ENCODE measurements at regions not wholly inside any gene's neighbourhood (a gene's known extent, or its start where the extent isn't known, plus 50 kb on each side); places are given as distances from the start of the nearest gene placed in this dataset.

- SMC1A ChIA-PET (ENCODE audit: uncharacterized antibody, unreplicated experiment), result no interaction called here
- POLR2A ChIA-PET, result no interaction called here
- Histone ChIP-seq H4K20me1 (ENCODE audit: control insufficient read depth, insufficient read depth) (no peaks in the 10 kb centered on the region), H3K9ac (ENCODE audit: control insufficient read depth, insufficient read depth, low read length) (no peak overlapping the region), H3K27ac (ENCODE audit: control insufficient read depth, insufficient read depth) (no peak overlapping the region), H2AFZ (ENCODE audit: control insufficient read depth, low read depth, low read length) (no peak overlapping the region), H3K4me2 (ENCODE audit: control insufficient read depth, insufficient read depth) (no peak overlapping the region), H3K4me3 (no peak overlapping the region), H3K4me1 (ENCODE audit: control insufficient read depth, insufficient read depth, low read length) (no peaks in the 10 kb centered on the region), H3K36me3 (ENCODE audit: control insufficient read depth in 2 of 2, insufficient read depth in 2 of 2, low read length in 1 of 2) (no peaks in the 10 kb centered on the region), H3K79me2 (ENCODE audit: control insufficient read depth, insufficient read depth, low read length) (no peaks in the 10 kb centered on the region), H3K27me3 (replicated peaks in 1 of 2; ENCODE audit: control insufficient read depth in 2 of 2, insufficient read depth in 2 of 2, low read length in 1 of 2) (no peaks in the 10 kb centered on the region), H3K9me3 (replicated peaks; ENCODE audit: control insufficient read depth, insufficient read depth, low read length) (no peaks in the 10 kb centered on the region; the same call in 2 of the 3 replicates)
- intact Hi-C loops (cut with micrococcal nuclease; ENCODE audit: unreplicated experiment), result no loop called here
- no peak for TF ChIP-seq POLR2AphosphoS2 (IDR thresholded peaks at IDR 0.05; ENCODE audit: low read depth, low read length)
- no peak for TF ChIP-seq ELK1 (IDR thresholded peaks at IDR 0.05; ENCODE audit: low read depth, low read length)
- TF ChIP-seq SP1 (IDR thresholded peaks at IDR 0.05; ENCODE audit: low read depth, low read length), result no peak
- TF ChIP-seq MTA2 (IDR thresholded peaks at IDR 0.05; ENCODE audit: low read depth), result no peak
- no peak for TF ChIP-seq BACH1 (IDR thresholded peaks at IDR 0.05; ENCODE audit: borderline replicate concordance)
- DNase-seq (ENCODE audit: low read depth, low spot score), result no peak
- no peak for FAIRE-seq
- CTCF ChIA-PET, result interaction anchor here (0.6 kb wide), 1 partner anchor 30 kb away, joined by 3 read pairs; no protein-coding TSS in a partner anchor
- WGBS (ENCODE audit: insufficient coverage, insufficient replicate concordance, low lambda C conversion rate, missing lambda C conversion rate), result 49% methylated on average over 4 of the region's 4 CpGs
- no TSS peak for BruUV-seq (replicated peaks)
- in situ Hi-C loops (cut with MboI), result no loop called here
- RAD21 ChIA-PET (ENCODE audit: unreplicated experiment), result no interaction called here
- ATAC-seq, result no peak
Measured at GRCh38 chr4:159425737-159426305, 322.9 kb downstream of the RAPGEF2 start.

DNA sequence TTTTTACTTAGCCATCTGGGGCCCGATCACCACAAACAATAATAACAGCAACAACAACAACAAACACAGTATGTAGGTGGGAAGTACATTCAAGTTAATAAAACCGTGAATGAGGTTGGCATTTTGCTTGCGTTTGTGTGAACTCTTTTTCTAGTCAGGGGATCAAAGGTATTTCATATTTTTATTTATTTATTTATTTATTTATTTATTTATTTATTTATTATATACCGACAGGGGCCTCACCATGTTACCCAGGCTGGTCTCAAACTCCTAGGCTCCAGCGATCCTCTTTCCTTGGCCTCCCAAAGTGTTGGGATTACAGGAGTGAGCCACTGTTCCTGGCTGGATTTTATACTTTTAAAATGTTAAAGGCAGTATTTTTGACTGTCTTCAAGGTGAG is 325.4 kb downstream of the RAPGEF2 start:
- Histone ChIP-seq H3K79me2 (ENCODE audit: control insufficient read depth, insufficient read depth, low read length) (no peaks in the 10 kb centered on the region), H3K4me3 (no peak overlapping the region), H3K36me3 (ENCODE audit: control insufficient read depth in 2 of 2, insufficient read depth in 2 of 2, low read length in 1 of 2) (no peaks in the 10 kb centered on the region), H2AFZ (ENCODE audit: control insufficient read depth, low read depth, low read length) (no peak overlapping the region), H3K9me3 (replicated peaks; ENCODE audit: control insufficient read depth, insufficient read depth, low read length) (no peaks in the 10 kb centered on the region), H3K4me1 (ENCODE audit: control insufficient read depth, insufficient read depth, low read length) (no peaks in the 10 kb centered on the region), H3K9ac (ENCODE audit: control insufficient read depth, insufficient read depth, low read length) (no peak overlapping the region), H4K20me1 (ENCODE audit: control insufficient read depth, insufficient read depth) (no peaks in the 10 kb centered on the region), H3K27ac (ENCODE audit: control insufficient read depth, insufficient read depth) (no peak overlapping the region), H3K4me2 (ENCODE audit: control insufficient read depth, insufficient read depth) (no peak overlapping the region), H3K27me3 (replicated peaks in 1 of 2; ENCODE audit: control insufficient read depth in 2 of 2, insufficient read depth in 2 of 2, low read length in 1 of 2) (no peaks in the 10 kb centered on the region)
- ChIA-PET CTCF (no interaction called here), SMC1A (ENCODE audit: uncharacterized antibody, unreplicated experiment) (no interaction called here), POLR2A (no interaction called here), RAD21 (ENCODE audit: unreplicated experiment) (no interaction called here)
- 52% methylated on average over 5 of the region's 5 CpGs for WGBS (ENCODE audit: insufficient coverage, insufficient replicate concordance, low lambda C conversion rate, missing lambda C conversion rate)
- ATAC-seq (no peak), DNase-seq (ENCODE audit: low read depth, low spot score) (no peak), FAIRE-seq (no peak)
- in situ Hi-C loops (cut with MboI) (no loop called here), intact Hi-C loops (cut with micrococcal nuclease; ENCODE audit: unreplicated experiment) (no loop called here)
- BruUV-seq (replicated peaks), result no TSS peak
- TF ChIP-seq CHD2 (IDR thresholded peaks at IDR 0.05; ENCODE audit: borderline replicate concordance, low read depth, low read length) (no peak), ZNF384 (IDR thresholded peaks at IDR 0.05; ENCODE audit: borderline replicate concordance, low read depth, low read length) (no peak), NFXL1 (IDR thresholded peaks at IDR 0.05; ENCODE audit: borderline replicate concordance) (no peak), KDM1A (IDR thresholded peaks at IDR 0.05; ENCODE audit: borderline replicate concordance) (no peak), KAT2A (conservative IDR thresholded peaks at IDR 0.05; ENCODE audit: control insufficient read depth, low read depth, low read length) (no peak), ZNF274 (IDR thresholded peaks at IDR 0.05; ENCODE audit: insufficient read depth, insufficient read length) (no peak), TCF7 (IDR thresholded peaks at IDR 0.05; ENCODE audit: borderline replicate concordance) (no peak), PAX5 (IDR thresholded peaks at IDR 0.05; ENCODE audit: borderline replicate concordance, low read depth, low read length) (no peak), IRF5 (IDR thresholded peaks at IDR 0.05; ENCODE audit: borderline replicate concordance) (no peak), EZH2 (IDR thresholded peaks at IDR 0.05; ENCODE audit: borderline replicate concordance, control insufficient read depth, low read depth, low read length) (no peak), CREB1 (IDR thresholded peaks at IDR 0.05; ENCODE audit: low read depth) (no peak)
- TF ChIP-seq, protein P1, sequence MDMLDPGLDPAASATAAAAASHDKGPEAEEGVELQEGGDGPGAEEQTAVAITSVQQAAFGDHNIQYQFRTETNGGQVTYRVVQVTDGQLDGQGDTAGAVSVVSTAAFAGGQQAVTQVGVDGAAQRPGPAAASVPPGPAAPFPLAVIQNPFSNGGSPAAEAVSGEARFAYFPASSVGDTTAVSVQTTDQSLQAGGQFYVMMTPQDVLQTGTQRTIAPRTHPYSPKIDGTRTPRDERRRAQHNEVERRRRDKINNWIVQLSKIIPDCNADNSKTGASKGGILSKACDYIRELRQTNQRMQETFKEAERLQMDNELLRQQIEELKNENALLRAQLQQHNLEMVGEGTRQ (IDR thresholded peaks at IDR 0.05; ENCODE audit: borderline replicate concordance, low read depth, low read length), result no peak
